WI38 (cell line): ENCODE measurements at regions not wholly inside any gene's neighbourhood (a gene's known extent, or its start where the extent isn't known, plus 50 kb on each side); places are given as distances from the start of the nearest gene placed in this dataset.
"Not testable (repeated sequence)": the region's sequence is repeated elsewhere in the genome, so short reads cannot be mapped to it uniquely, and the experiment has no call there.

Source experiments
- H3K4me3 ChIP-seq: 2 replicates; pipeline ENCODE4 v1.5.1; 2011; ENCODE audit warnings: low read depth, mild to moderate bottlenecking, control low read depth, low read length
- CTCF ChIP-seq: IDR thresholded peaks from 2 replicates; pipeline ENCODE4 v1.5.1; 2012; ENCODE audit warnings: low read depth, mild to moderate bottlenecking, control low read depth, low read length

GRCh38 chr1:5768014-5768413 is 224.2 kb downstream of the NPHP4 start:
- H3K4me3 ChIP-seq: no peak overlapping the region
- TF ChIP-seq CTCF: no peak

- not testable (repeated sequence) for H3K4me3 ChIP-seq
Observed at GRCh38 chr1:5766996-5767395, 225.2 kb downstream of the NPHP4 start.

GRCh38 chr1:5765997-5766913 is 226.0 kb downstream of the NPHP4 start:
- H3K4me3 ChIP-seq: no peak overlapping the region
- TF ChIP-seq CTCF: no peak

GRCh38 chr1:5765483-5765882 is 226.7 kb downstream of the NPHP4 start:
- H3K4me3 ChIP-seq: no peak overlapping the region
- TF ChIP-seq CTCF: no peak

GRCh38 chr1:5764959-5765358 is 227.3 kb downstream of the NPHP4 start:
- H3K4me3 ChIP-seq: no peak overlapping the region
- no peak for TF ChIP-seq CTCF

- TF ChIP-seq CTCF: no peak
- no peak overlapping the region for H3K4me3 ChIP-seq
Observed at GRCh38 chr1:5764464-5764863, 227.8 kb downstream of the NPHP4 start.

GRCh38 chr1:5763696-5764370 is 228.4 kb downstream of the NPHP4 start:
- TF ChIP-seq CTCF: no peak

More at GRCh38 chr1:5763696-5764370, 228.4 kb downstream of the NPHP4 start:
- no peak overlapping the region for H3K4me3 ChIP-seq
